B cell (primary cell): ENCODE measurements at regions not wholly inside any gene's neighbourhood (a gene's known extent, or its start where the extent isn't known, plus 50 kb on each side); places are given as distances from the start of the nearest gene placed in this dataset.

Experiments
- ATAC-seq: fragments of 200-7000 bp; cut with Tn5 transposase; one replicate; pipeline ENCODE4 v1.10.0; 2021; ENCODE audit warnings: low read depth, mild to moderate bottlenecking, moderate number of reproducible peaks, moderate library complexity
- CTCF ChIA-PET: fragments of 350-600 bp; sonication (Branson Sonifier 250); formaldehyde crosslinking; loops from one replicate; lab custom pipeline; 2021; ENCODE audit warnings: antibody characterized with exemption, inconsistent platforms; lab: Charles Lee
- POLR2A ChIA-PET: fragments of 350-600 bp; sonication (Branson Sonifier 250); formaldehyde crosslinking; loops from one replicate; lab custom pipeline; 2021; ENCODE audit warnings: antibody characterized with exemption; lab: Charles Lee
- DNase-seq: peaks from one replicate; pipeline ENCODE4 v3.0.0; 2013
- H2AFZ ChIP-seq: 2 replicates; pipeline ENCODE4 v1.6.1; 2012; ENCODE audit warnings: mild to moderate bottlenecking, low read depth, low read length; ENCODE audit not compliant: insufficient read depth, poor library complexity, severe bottlenecking
- H3K27ac ChIP-seq, 2 donors: 1 replicate in 1 of 2; 2 replicates in 1 of 2; pipeline ENCODE4 v1.5.1; 2012 to 2013; ENCODE audit warnings: low read length in 2 of 2, mild to moderate bottlenecking in 2 of 2, moderate library complexity in 1 of 2
- H3K27me3 ChIP-seq, 4 experiments: fragments of 200-600 bp in 1 of 4; sonication (generic) in 1 of 4; replicated peaks in 1 of 4; 1 replicate in 2 of 4; 2 replicates in 2 of 4; pipeline versions ENCODE4 v1.6.1 to v1.7.0; 2013 to 2016; ENCODE audit warnings: low read length in 3 of 4, mild to moderate bottlenecking in 2 of 4, mixed read lengths in 1 of 4, moderate library complexity in 1 of 4; ENCODE audit not compliant: insufficient read depth in 4 of 4, control insufficient read depth in 3 of 4; ENCODE audit errors: control extremely low read depth in 1 of 4
- H3K36me3 ChIP-seq, 2 experiments: replicated peaks in 1 of 2; 1 replicate in 1 of 2; 2 replicates in 1 of 2; pipeline versions ENCODE4 v1.6.1 to v1.7.1; 2013; ENCODE audit warnings: low read length in 1 of 2; ENCODE audit not compliant: insufficient read depth in 2 of 2, control insufficient read depth in 1 of 2; ENCODE audit errors: control extremely low read depth in 1 of 2, extremely low read depth in 1 of 2
- H3K4me1 ChIP-seq, 2 donors: fragments of 200-600 bp in 1 of 2; sonication (generic) in 1 of 2; 1 replicate in 1 of 2; 2 replicates in 1 of 2; pipeline versions ENCODE4 v1.5.1 to v1.6.1; 2013 to 2017; ENCODE audit warnings: low read length in 2 of 2; ENCODE audit not compliant: control insufficient read depth in 2 of 2, insufficient read depth in 2 of 2
- H3K4me2 ChIP-seq: replicated peaks from 2 replicates; pipeline ENCODE3; 2012; ENCODE audit warnings: mild to moderate bottlenecking, low read depth, low read length; ENCODE audit not compliant: poor library complexity, severe bottlenecking
- H3K4me3 ChIP-seq, 5 experiments: fragments of 200-600 bp in 1 of 5; sonication (generic) in 1 of 5; 1 replicate in 3 of 5; 2 replicates in 2 of 5; pipeline versions ENCODE4 v1.5.1 to v1.7.0; 2011 to 2016; ENCODE audit warnings: low read length in 4 of 5, mild to moderate bottlenecking in 4 of 5, low read depth in 2 of 5, control low read depth in 1 of 5, moderate library complexity in 1 of 5; ENCODE audit not compliant: insufficient read depth in 1 of 5; ENCODE audit errors: control extremely low read depth in 1 of 5, extremely low read depth in 1 of 5
- H3K79me2 ChIP-seq: fragments of 200-600 bp; sonication (generic); one replicate; pipeline ENCODE4 v1.6.0; 2016; ENCODE audit warnings: low read length; ENCODE audit not compliant: control insufficient read depth, insufficient read depth
- H3K9ac ChIP-seq: fragments of 200-600 bp; sonication (generic); 2 replicates; pipeline ENCODE4 v1.6.1; 2017; ENCODE audit warnings: mild to moderate bottlenecking, low read length, moderate library complexity
- H3K9me3 ChIP-seq, 3 donors: one replicate each; pipeline versions ENCODE4 v1.6.1 to v1.7.1; 2013; ENCODE audit warnings: low read length in 2 of 3; ENCODE audit not compliant: control insufficient read depth in 2 of 3, insufficient read depth in 1 of 3; ENCODE audit errors: control extremely low read depth in 1 of 3
- H4K20me1 ChIP-seq: 2 replicates; pipeline ENCODE4 v1.6.0; 2012; ENCODE audit warnings: mild to moderate bottlenecking, low read length; ENCODE audit not compliant: insufficient read depth, control insufficient read depth, poor library complexity, severe bottlenecking
- H3K27ac Mint-ChIP-seq: one replicate; pipeline ENCODE4 v1.8.0; 2021; ENCODE audit warnings: mixed read lengths
- H3K27me3 Mint-ChIP-seq: one replicate; pipeline ENCODE4 v1.8.0; 2021; ENCODE audit warnings: mixed read lengths
- H3K4me1 Mint-ChIP-seq: one replicate; pipeline ENCODE4 v1.8.0; 2021; ENCODE audit warnings: mixed read lengths
- H3K4me3 Mint-ChIP-seq: one replicate; pipeline ENCODE4 v1.8.0; 2021; ENCODE audit warnings: mixed read lengths
- H3K9me3 Mint-ChIP-seq: one replicate; pipeline ENCODE4 v1.8.0; 2022; ENCODE audit warnings: mixed read lengths; ENCODE audit not compliant: insufficient read depth
- CTCF ChIP-seq: fragments of 200-600 bp; IDR thresholded peaks from one replicate; pipeline ENCODE4 v1.8.0; 2022; ENCODE audit warnings: antibody characterized with exemption, mild to moderate bottlenecking
- EZH2 ChIP-seq: IDR thresholded peaks from 2 replicates; pipeline ENCODE4 v1.6.1; 2012; ENCODE audit warnings: borderline replicate concordance, low read depth, mild to moderate bottlenecking, moderate library complexity, low read length; ENCODE audit not compliant: insufficient read depth, poor library complexity, severe bottlenecking
- whole genome bisulfite sequencing: methylation state at CpG from one replicate; pipeline ENCODE4 v1.1.5; 2013; ENCODE audit warnings: missing lambda C conversion rate; ENCODE audit not compliant: insufficient coverage; 5-methylcytosine and 5-hydroxymethylcytosine counted together
- intact Hi-C: fragments of 100-400 bp; cut with micrococcal nuclease; formaldehyde crosslinking; loops from one replicate; pipeline ENCODE4 v1.10.0; 2022

- H3K4me1 Mint-ChIP-seq = no peaks in the 10 kb centered on the region
- ATAC-seq (no peak), DNase-seq (no peak)
- no peak overlapping the region for H3K27ac ChIP-seq
- no peaks in the 10 kb centered on the region for H3K36me3 ChIP-seq
- H3K27me3 Mint-ChIP-seq = no peaks in the 10 kb centered on the region
- no peaks in the 10 kb centered on the region for H4K20me1 ChIP-seq
- no peak overlapping the region for H3K4me2 ChIP-seq
- no peak overlapping the region for H3K9ac ChIP-seq
- no peak overlapping the region for H2AFZ ChIP-seq
- no peaks in the 10 kb centered on the region for H3K27me3 ChIP-seq
- no peak overlapping the region for H3K4me3 ChIP-seq
- H3K27ac Mint-ChIP-seq = no peak overlapping the region
- H3K4me1 ChIP-seq = no peaks in the 10 kb centered on the region
- no peaks in the 10 kb centered on the region for H3K79me2 ChIP-seq
- POLR2A ChIA-PET = no interaction called here
- CTCF ChIA-PET = no interaction called here
- H3K9me3 ChIP-seq = peaks cover 0 to 9% (median 5%) of the 10 kb centered on the region in 3 donors
- WGBS = no CpG with 5 or more reads among the region's 2 CpGs
- no peak overlapping the region for H3K4me3 Mint-ChIP-seq
- no peak for TF ChIP-seq CTCF
- TF ChIP-seq EZH2 = no peak
- intact Hi-C loops = no loop called here
- H3K9me3 Mint-ChIP-seq = no peaks in the 10 kb centered on the region
These were observed 967.3 kb upstream of the ADGRB3 start for GRCh38 chr6:67667637-67668422.

DNA sequence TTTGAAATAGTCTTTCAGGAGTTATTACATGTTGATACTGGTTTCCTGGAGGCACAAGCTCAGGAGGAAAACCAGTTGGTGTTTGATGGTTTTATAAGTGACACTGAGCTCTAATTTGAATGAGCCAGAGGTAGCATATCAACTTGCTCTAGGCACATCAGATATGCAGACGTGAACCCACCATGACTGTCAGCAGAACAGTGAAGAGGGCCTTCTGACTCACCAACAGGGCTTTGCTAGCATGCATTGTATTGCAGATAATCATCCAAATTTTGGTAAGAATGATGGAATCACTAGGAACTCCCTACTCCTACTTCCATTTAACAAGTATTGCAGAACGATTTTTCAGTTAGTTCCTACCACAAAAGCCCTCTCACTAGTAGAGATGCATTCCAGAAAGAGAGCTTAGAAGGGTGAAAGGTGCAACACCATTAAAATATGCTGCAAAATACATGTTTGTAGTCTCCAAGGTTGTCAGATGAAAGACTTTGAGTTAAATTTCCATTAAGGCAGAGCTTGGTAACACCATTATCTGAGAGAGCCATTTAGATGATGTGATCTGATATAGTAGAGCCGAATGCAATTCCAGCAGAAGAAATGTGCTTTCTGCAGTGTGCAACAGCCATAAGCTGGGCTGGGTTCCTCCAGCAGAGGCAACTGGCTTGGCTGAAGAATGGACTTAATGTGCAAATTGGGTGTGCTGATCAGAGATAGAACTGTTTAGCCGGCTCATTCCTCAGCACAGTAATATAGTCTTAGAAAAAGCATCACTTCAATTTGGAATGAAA is 968.7 kb upstream of the ADGRB3 start:
- ATAC-seq = no peak
- Histone ChIP-seq H4K20me1 (no peaks in the 10 kb centered on the region), H3K9ac (no peak overlapping the region), H3K27ac (no peak overlapping the region), H3K9me3 (peaks cover 0 to 14% (median 2%) of the 10 kb centered on the region in 3 donors), H2AFZ (no peak overlapping the region), H3K4me3 (no peak overlapping the region), H3K36me3 (no peaks in the 10 kb centered on the region), H3K4me2 (no peak overlapping the region), H3K79me2 (no peaks in the 10 kb centered on the region), H3K27me3 (no peaks in the 10 kb centered on the region), H3K4me1 (no peaks in the 10 kb centered on the region)
- H3K4me3 Mint-ChIP-seq = no peak overlapping the region
- no peak overlapping the region for H3K27ac Mint-ChIP-seq
- ChIA-PET POLR2A (no interaction called here), CTCF (no interaction called here)
- H3K9me3 Mint-ChIP-seq = no peaks in the 10 kb centered on the region
- intact Hi-C loops = no loop called here
- TF ChIP-seq CTCF (no peak), EZH2 (no peak)
- no peak for DNase-seq
- H3K27me3 Mint-ChIP-seq = no peaks in the 10 kb centered on the region
- 83% methylated on average over 1 of the region's 4 CpGs for WGBS
- no peaks in the 10 kb centered on the region for H3K4me1 Mint-ChIP-seq
